ENCODE measurements at regions not wholly inside any gene's neighbourhood (a gene's known extent, or its start where the extent isn't known, plus 50 kb on each side); places are given as distances from the start of the nearest gene placed in this dataset.

GRCh38 chr2:118241128-118241527 is 152.9 kb downstream of the INSIG2 start:
- TF ChIP-seq CTCF (IDR thresholded peaks at IDR 0.05; ENCODE audit: low read length) (no peak), EZH2 (IDR thresholded peaks at IDR 0.05; ENCODE audit: borderline replicate concordance, low read length) (no peak)
